ENCODE measurements at regions not wholly inside any gene's neighbourhood (a gene's known extent, or its start where the extent isn't known, plus 50 kb on each side); places are given as distances from the start of the nearest gene placed in this dataset.

GRCh38 chr2:240197462-240198139, 57.1 kb upstream of the OTOS start:
- Histone ChIP-seq H3K27ac (ENCODE audit: insufficient read depth, low read length) (no peak overlapping the region), H3K4me1 (ENCODE audit: control insufficient read depth, insufficient read depth, low read length) (no peaks in the 10 kb centered on the region; the same call in 1 of the 2 replicates), H3K36me3 (ENCODE audit: control insufficient read depth, insufficient read depth, low read length) (no peaks in the 10 kb centered on the region), H3K9ac (ENCODE audit: low read depth, low read length) (no peak overlapping the region), H3K18ac (ENCODE audit: low read depth, low read length) (no peak overlapping the region), H2BK15ac (ENCODE audit: low read depth, low read length) (no peak overlapping the region), H4K8ac (ENCODE audit: low read depth in 2 of 2, low read length in 2 of 2) (no peak overlapping the region), H4K20me1 (ENCODE audit: insufficient read depth, low read length) (no peaks in the 10 kb centered on the region), H3K27me3 (ENCODE audit: control insufficient read depth, insufficient read depth, low read length) (peaks cover 35% of the 10 kb centered on the region), H2BK5ac (ENCODE audit: low read depth, low read length, poor library complexity, severe bottlenecking) (no peak overlapping the region), H4K5ac (ENCODE audit: low read depth, low read length) (no peak overlapping the region), H3K4ac (ENCODE audit: low read depth, low read length) (no peak overlapping the region), H4K91ac (ENCODE audit: insufficient read depth, low read depth, low read length) (no peak overlapping the region), H2AFZ (replicated peaks; ENCODE audit: low read length, poor library complexity) (no peak overlapping the region), H2BK20ac (ENCODE audit: low read depth, low read length) (no peak overlapping the region), H3K56ac (ENCODE audit: extremely low read depth, insufficient read depth, low read length) (no peak overlapping the region), H3K9me3 (ENCODE audit: control insufficient read depth, insufficient read depth, low read length) (no peaks in the 10 kb centered on the region; the same call in 1 of the 2 replicates), H3K4me3 (ENCODE audit: insufficient read depth, low read depth, low read length) (no peak overlapping the region), H3K23ac (ENCODE audit: low read depth, low read length) (no peak overlapping the region), H2AK5ac (ENCODE audit: low read depth, low read length) (no peak overlapping the region), H2AK9ac (replicated peaks; ENCODE audit: low read depth, low read length, poor library complexity) (no peak overlapping the region), H3K4me2 (ENCODE audit: low read depth, low read length) (no peak overlapping the region), H3K14ac (replicated peaks; ENCODE audit: low read depth, low read length) (no peak overlapping the region), H3K9me1 (ENCODE audit: insufficient read depth, low read length) (no peaks in the 10 kb centered on the region), H3K79me1 (ENCODE audit: low read depth in 1 of 2, low read length in 2 of 2) (no peaks in the 10 kb centered on the region), H2BK120ac (ENCODE audit: low read depth, low read length) (no peak overlapping the region)
- CTCF ChIA-PET, result no interaction called here
- in situ Hi-C loops (cut with MboI; ENCODE audit: low sequenced_read_pairs), result no loop called here
- ATAC-seq (ENCODE audit: low read depth), result no peak
- TF ChIP-seq, protein P1, sequence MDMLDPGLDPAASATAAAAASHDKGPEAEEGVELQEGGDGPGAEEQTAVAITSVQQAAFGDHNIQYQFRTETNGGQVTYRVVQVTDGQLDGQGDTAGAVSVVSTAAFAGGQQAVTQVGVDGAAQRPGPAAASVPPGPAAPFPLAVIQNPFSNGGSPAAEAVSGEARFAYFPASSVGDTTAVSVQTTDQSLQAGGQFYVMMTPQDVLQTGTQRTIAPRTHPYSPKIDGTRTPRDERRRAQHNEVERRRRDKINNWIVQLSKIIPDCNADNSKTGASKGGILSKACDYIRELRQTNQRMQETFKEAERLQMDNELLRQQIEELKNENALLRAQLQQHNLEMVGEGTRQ (IDR thresholded peaks at IDR 0.05; ENCODE audit: low read depth, low read length), result no peak
- TF ChIP-seq CEBPB (IDR thresholded peaks at IDR 0.05; ENCODE audit: low read depth, low read length) (no peak), NFE2L2 (IDR thresholded peaks at IDR 0.05; ENCODE audit: low read depth, low read length) (no peak), SMC3 (IDR thresholded peaks at IDR 0.05; ENCODE audit: low read depth, low read length) (no peak), POLR2A (IDR thresholded peaks at IDR 0.05; ENCODE audit: low read depth, low read length) (no peak), CHD1 (IDR thresholded peaks at IDR 0.05; ENCODE audit: low read depth, low read length) (no peak), BHLHE40 (IDR thresholded peaks at IDR 0.05; ENCODE audit: low read depth, low read length) (no peak), ELK1 (IDR thresholded peaks at IDR 0.05; ENCODE audit: borderline replicate concordance, low read depth, low read length) (no peak), RFX5 (IDR thresholded peaks at IDR 0.05; ENCODE audit: low read depth, low read length) (no peak), RCOR1 (IDR thresholded peaks at IDR 0.05; ENCODE audit: insufficient replicate concordance, low read length) (no peak), MAFK (IDR thresholded peaks at IDR 0.05; ENCODE audit: low read depth, low read length) (no peak), RAD21 (IDR thresholded peaks at IDR 0.05; ENCODE audit: low read length) (no peak), MXI1 (IDR thresholded peaks at IDR 0.05; ENCODE audit: borderline replicate concordance, low read depth, low read length) (no peak), FOS (IDR thresholded peaks at IDR 0.05; ENCODE audit: low read depth, low read length) (no peak), MAZ (IDR thresholded peaks at IDR 0.05; ENCODE audit: borderline replicate concordance, low read depth, low read length) (no peak), CTCF (conservative IDR thresholded peaks at IDR 0.05; ENCODE audit: low read depth, low read length) (no peak)
- dilution Hi-C loops (cut with HindIII; ENCODE audit: low sequenced_read_pairs, unreplicated experiment), result no loop called here
- no TSS peak for BruUV-seq (replicated peaks)
- WGBS, 2 experiments (ENCODE audit: extremely low coverage in 2 of 2, insufficient read length in 1 of 2), result 91% methylated on average over 17 of the region's 17 CpGs; no CpG with 5 or more reads in 1 of the 2 experiments
- intact Hi-C loops (cut with micrococcal nuclease), result no loop called here
- POLR2A ChIA-PET (ENCODE audit: unreplicated experiment), result no interaction called here
- no peak for DNase-seq

All from IMR-90 (cell line).